ENCODE measurements at regions not wholly inside any gene's neighbourhood (a gene's known extent, or its start where the extent isn't known, plus 50 kb on each side); places are given as distances from the start of the nearest gene placed in this dataset.

DNA sequence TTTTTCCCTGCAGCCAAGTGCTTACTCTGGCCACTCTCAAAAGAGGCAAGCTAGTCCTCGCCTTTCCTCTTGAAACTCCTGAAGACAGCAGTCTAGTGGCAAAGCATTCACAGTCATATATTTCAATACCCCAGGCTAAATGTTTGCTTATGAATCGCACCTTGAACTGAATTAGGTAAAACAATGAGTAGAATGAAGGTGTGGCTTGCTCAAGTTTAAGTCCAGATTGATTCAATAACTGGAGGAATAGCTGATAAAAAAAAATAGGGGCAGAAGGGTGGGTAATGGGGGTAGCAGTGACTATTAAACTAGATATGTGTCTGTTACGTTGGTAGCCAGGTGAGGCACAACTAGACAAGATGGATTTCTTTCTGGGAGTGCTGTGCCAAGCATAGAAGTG, 88.2 kb upstream of the EPB41L3 start:
- no peak for DNase-seq

- no peak for DNase-seq
Measured at GRCh38 chr18:5630900-5631413, 87.2 kb upstream of the EPB41L3 start.

DNA sequence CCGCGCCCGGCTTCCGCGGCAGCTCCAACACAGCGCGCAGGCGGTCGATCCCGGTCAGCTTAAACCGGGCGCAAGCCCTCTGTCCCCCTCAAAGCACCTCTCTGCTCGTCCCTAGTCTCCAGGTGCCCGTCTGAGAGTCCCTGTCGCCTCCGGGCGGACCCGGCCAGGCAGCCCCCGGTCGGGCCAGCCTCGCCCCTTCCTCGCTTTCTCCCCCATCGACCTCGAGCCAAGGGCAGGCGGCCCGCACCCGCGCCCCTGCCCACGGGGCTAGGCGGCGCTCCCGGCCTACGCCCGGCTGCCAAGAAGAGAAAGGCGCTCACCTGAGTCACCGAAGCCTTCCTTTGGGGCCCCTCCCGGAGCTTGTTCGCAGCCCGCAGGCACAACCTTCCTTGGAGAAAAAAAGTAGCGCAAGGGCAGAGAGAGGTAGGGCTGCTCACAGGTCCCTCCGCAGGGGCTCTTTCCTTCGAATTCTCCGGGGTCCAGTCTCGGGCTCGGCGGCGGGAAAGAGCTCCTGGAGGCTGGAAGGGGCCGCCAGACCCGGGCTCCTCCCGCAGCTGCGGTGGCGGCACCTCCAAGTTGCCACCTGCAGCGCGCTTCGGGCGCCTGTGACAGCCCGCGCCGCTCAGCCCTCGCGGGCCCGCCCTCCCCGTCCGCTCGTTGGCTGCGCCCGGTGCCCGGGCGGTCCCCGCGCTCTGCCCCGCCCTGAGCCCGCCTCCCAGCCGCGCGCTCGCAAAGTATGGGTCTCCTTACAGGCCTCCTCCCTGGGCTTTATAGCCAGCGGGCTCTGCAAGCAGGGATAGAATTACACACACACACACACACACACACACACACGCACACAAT, 86.5 kb upstream of the EPB41L3 start:
- peak; percentile 54 for DNase-seq

- peak; percentile 19 for DNase-seq
Measured at GRCh38 chr18:5628512-5629255, 84.9 kb upstream of the EPB41L3 start.

- no peak for DNase-seq
Measured at GRCh38 chr18:5627776-5628511, 84.1 kb upstream of the EPB41L3 start.

GRCh38 chr18:5626130-5626880, 82.5 kb upstream of the EPB41L3 start:
- DNase-seq = no peak

DNA sequence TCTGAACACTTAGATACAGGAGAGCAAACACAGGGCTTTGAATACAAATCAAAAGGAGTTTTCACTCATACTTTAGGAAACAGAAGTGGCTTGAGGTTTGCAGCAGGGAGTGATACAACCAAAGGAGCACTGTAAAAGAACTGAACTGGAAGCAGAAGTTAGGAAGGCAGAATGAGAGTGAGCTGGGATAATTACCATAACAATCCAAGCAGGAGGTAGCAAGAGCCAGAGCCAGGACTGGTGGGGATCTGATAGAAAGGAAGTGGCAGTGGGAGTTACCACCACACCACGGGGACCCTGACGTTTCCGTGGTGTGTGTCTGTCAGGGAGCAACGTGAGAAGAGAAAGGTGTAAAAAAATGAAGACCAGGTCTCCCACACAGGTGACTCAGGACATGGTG, 81.3 kb upstream of the EPB41L3 start:
- no peak for DNase-seq

- no peak for DNase-seq
Measured at GRCh38 chr18:5622905-5623304, 79.1 kb upstream of the EPB41L3 start.

- no peak for DNase-seq
Measured at GRCh38 chr18:5620289-5620688, 76.5 kb upstream of the EPB41L3 start.

DNA sequence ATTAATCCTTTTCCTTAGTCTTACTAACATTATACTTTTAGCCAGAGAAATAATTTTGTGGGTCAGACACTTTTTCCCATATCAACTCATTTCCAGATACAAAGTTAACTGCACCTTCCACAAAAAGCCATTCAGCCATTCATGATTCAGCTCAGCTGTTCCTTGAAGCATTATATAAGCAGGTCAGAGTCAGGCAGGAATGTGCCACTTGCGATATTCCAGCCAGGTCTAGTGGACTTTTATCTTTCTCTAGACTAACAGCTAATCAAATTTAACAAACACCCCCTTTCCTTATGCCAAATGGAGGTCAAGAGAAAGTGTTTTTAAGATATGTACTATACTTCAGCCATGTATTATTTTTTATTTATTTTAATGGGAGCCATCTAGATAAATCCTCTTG, 75.6 kb upstream of the EPB41L3 start:
- no peak for DNase-seq

DNA sequence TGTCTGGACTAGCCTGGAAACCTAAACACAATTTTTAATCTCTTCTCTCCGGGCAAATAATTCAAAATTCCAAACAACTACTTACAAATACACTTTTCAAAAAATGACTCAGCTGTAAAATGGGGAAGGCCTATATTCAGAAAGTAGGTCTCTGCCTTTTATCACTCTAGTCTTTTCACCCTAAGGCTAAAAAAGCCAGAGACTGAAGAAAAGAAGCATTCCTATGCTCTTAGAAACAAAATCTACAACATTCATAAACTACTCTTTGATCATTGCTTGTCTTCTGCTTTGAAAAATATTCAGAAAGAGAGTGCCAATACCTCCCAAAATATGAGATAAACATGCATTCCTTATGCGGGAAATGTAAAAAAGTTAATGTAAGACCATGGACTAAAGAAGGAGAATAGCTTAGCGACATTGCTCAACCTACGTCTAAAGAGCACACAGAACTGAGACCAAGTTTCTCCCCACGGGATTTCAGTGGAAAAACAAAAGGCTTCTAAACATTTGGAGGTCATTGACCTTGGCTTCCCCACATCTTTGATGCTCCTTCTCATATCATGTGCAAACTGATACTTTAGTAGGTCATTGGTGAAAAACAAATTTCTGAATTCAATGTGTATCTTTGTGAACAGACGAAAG, 74.4 kb upstream of the EPB41L3 start:
- DNase-seq = no peak

DNA sequence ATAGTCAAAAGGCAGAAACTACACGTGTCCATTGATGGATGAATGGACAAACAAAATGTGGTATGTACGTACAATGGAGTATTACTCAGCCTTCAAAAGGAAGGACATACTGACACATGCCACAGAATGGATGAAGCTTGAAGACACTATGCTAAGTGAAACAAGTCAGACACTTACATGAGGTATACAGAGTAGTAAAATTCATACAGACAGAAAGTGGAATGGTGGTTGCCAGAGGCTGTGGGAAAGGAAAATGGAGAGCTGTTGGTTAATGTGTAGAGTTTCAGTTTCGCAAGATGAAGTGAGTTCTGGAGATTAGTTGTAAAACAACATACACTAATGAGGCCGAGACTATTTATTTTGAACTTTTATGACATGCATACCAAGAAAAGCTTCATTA, 67.4 kb upstream of the EPB41L3 start:
- DNase-seq = no peak

- DNase-seq = no peak
Measured at GRCh38 chr18:5608846-5609245, 65.0 kb upstream of the EPB41L3 start.

GRCh38 chr18:5606951-5607350, 63.2 kb upstream of the EPB41L3 start:
- DNase-seq = no peak

DNA sequence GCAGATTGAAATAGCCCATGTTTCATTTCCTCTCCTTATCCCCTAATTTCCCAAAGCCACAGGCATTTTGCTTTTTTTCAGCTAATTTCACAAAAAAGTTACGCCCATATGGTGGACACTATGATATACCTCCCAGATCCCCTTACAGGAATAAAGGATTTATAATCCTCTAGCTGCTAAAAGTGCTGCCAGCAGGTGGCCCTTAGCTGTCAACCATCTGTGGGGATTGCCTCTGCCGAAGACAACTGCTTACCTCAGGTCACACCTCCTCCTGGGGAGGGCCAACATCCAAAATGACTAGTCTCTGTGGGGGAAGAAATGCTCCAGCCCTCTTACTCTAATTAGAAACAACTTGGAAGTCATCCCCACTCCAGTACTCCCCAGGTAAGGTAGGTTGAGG, 61.0 kb upstream of the EPB41L3 start:
- DNase-seq = no peak

- DNase-seq = no peak
Measured at GRCh38 chr18:5603153-5603552, 59.4 kb upstream of the EPB41L3 start.

DNA sequence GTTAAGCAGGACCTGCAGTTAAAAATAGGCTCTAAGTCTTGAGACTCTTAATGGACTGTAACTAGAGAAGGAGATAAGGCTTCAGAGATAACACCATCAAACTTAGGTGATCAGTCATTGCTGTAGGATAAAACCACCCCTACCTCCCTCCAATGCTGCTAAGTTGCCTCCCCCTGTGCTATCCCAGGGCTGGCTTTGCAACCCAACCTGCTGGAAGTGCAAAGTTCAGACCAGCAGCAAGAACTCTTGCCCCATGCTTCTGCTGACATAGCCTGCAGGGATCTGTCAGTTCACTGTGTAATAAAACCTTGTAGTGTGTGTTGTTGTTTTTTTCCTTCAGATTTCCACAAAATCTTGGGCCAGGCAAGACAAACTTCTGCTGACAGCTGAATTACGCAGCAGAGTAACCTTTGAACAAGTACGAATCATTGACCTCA, 57.4 kb upstream of the EPB41L3 start:
- DNase-seq = no peak

- peak; percentile 11 for DNase-seq
Measured at GRCh38 chr18:5600378-5601071, 56.7 kb upstream of the EPB41L3 start.

DNA sequence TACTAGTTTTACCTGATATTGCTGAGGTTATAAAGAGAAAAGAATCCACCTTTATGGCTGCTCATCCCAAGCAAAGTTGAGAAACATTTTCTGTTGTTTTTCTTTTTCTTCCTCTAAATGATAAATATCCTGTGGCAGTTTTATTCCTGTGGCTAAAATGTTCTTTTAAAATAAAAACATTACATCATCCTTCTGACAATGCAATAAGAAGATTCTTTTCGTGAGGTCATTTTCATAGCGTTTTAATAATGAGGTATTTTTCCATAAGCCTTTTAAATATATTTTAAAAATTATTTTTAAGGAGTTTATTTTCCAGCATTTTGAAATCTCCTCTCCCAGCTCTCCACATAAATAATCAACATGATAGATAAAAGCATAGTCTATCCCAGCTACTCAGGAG, 52.8 kb upstream of the EPB41L3 start:
- DNase-seq = no peak
